ENCODE measurements at regions not wholly inside any gene's neighbourhood (a gene's known extent, or its start where the extent isn't known, plus 50 kb on each side); places are given as distances from the start of the nearest gene placed in this dataset.

DNA sequence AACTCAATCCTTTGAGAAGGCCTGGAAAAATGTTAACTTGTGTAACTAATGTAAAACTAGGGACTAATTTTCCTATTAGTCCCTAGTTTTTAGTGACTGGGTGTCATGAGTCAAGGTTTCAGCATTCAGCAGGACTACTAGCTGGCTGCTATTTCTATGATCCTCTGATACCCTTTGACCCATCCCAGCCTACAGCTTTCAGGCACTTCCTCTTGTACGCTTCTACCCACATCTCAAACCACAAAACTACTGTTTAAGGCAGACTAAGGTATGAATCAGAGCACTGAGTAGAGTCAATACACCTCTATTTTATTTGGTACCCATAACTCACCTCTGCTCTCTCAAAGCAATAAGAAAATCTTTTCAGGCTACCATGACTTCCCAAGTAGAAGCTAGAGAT lies 809.6 kb downstream of the PDHA2 start:
- TF ChIP-seq, protein P1, sequence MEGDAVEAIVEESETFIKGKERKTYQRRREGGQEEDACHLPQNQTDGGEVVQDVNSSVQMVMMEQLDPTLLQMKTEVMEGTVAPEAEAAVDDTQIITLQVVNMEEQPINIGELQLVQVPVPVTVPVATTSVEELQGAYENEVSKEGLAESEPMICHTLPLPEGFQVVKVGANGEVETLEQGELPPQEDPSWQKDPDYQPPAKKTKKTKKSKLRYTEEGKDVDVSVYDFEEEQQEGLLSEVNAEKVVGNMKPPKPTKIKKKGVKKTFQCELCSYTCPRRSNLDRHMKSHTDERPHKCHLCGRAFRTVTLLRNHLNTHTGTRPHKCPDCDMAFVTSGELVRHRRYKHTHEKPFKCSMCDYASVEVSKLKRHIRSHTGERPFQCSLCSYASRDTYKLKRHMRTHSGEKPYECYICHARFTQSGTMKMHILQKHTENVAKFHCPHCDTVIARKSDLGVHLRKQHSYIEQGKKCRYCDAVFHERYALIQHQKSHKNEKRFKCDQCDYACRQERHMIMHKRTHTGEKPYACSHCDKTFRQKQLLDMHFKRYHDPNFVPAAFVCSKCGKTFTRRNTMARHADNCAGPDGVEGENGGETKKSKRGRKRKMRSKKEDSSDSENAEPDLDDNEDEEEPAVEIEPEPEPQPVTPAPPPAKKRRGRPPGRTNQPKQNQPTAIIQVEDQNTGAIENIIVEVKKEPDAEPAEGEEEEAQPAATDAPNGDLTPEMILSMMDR (IDR thresholded peaks at IDR 0.05; ENCODE audit: extremely low read depth in 1 of 2, insufficient read depth in 1 of 2, low read depth in 1 of 2, low read length in 2 of 2), result no peak
- no peak for TF ChIP-seq POLR2A (IDR thresholded peaks at IDR 0.05; ENCODE audit: low read depth, low read length)
- TF ChIP-seq MYC (IDR thresholded peaks at IDR 0.05; ENCODE audit: low read depth, low read length), result no peak
- TF ChIP-seq POLR2AphosphoS5 (IDR thresholded peaks at IDR 0.05; ENCODE audit: insufficient read depth, low read depth, low read length), result peak; percentile 72
- no peak for TF ChIP-seq EZH2 (IDR thresholded peaks at IDR 0.05; ENCODE audit: borderline replicate concordance, low read depth, low read length, severe bottlenecking)
- no peak for TF ChIP-seq MAX (IDR thresholded peaks at IDR 0.05; ENCODE audit: insufficient read depth, insufficient read length)
- peak; percentile 76 for TF ChIP-seq FOS (IDR thresholded peaks at IDR 0.05; ENCODE audit: borderline replicate concordance, insufficient read depth, low read length)
